ENCODE measurements at regions not wholly inside any gene's neighbourhood (a gene's known extent, or its start where the extent isn't known, plus 50 kb on each side); places are given as distances from the start of the nearest gene placed in this dataset.

GRCh38 chr2:129170570-129170969 is 808.9 kb upstream of the RAB6C start:
- no peak overlapping the region for H3K4me3 ChIP-seq (ENCODE audit: low read length in 2 of 2)
- H3K36me3 ChIP-seq (ENCODE audit: control insufficient read depth in 2 of 2, insufficient read depth in 2 of 2, low read length in 1 of 2), result no peaks in the 10 kb centered on the region
- H3K27ac ChIP-seq (ENCODE audit: low read depth in 1 of 2, low read length in 1 of 2), result no peak overlapping the region
- H3K9me3 ChIP-seq (ENCODE audit: control insufficient read depth in 2 of 2, insufficient read depth in 1 of 2, low read length in 1 of 2), result no peaks in the 10 kb centered on the region
- H3K4me1 ChIP-seq (ENCODE audit: control insufficient read depth in 2 of 2, insufficient read depth in 2 of 2, low read length in 2 of 2), result no peaks in the 10 kb centered on the region
- WGBS, result 93% methylated on average over 2 of the region's 2 CpGs
- no peak for DNase-seq (ENCODE audit: low read depth in 6 of 9, low spot score in 9 of 9)
- no peaks in the 10 kb centered on the region for H3K27me3 ChIP-seq (ENCODE audit: control insufficient read depth in 2 of 2, insufficient read depth in 1 of 2, low read length in 1 of 2)

GRCh38 chr2:129174143-129174542 is 805.3 kb upstream of the RAB6C start:
- WGBS, result 92% methylated on average over 2 of the region's 2 CpGs
- Histone ChIP-seq H3K27ac (ENCODE audit: low read depth in 1 of 2, low read length in 1 of 2) (no peak overlapping the region), H3K27me3 (ENCODE audit: control insufficient read depth in 2 of 2, insufficient read depth in 1 of 2, low read length in 1 of 2) (no peaks in the 10 kb centered on the region), H3K36me3 (ENCODE audit: control insufficient read depth in 2 of 2, insufficient read depth in 2 of 2, low read length in 1 of 2) (no peaks in the 10 kb centered on the region), H3K9me3 (ENCODE audit: control insufficient read depth in 2 of 2, insufficient read depth in 1 of 2, low read length in 1 of 2) (no peaks in the 10 kb centered on the region), H3K4me1 (ENCODE audit: control insufficient read depth in 2 of 2, insufficient read depth in 2 of 2, low read length in 2 of 2) (no peaks in the 10 kb centered on the region), H3K4me3 (ENCODE audit: low read length in 2 of 2) (no peak overlapping the region)
- DNase-seq (ENCODE audit: low read depth in 6 of 9, low spot score in 9 of 9), result no peak

- Histone ChIP-seq H3K36me3 (ENCODE audit: control insufficient read depth in 2 of 2, insufficient read depth in 2 of 2, low read length in 1 of 2) (no peaks in the 10 kb centered on the region), H3K27ac (ENCODE audit: low read depth in 1 of 2, low read length in 1 of 2) (no peak overlapping the region), H3K9me3 (ENCODE audit: control insufficient read depth in 2 of 2, insufficient read depth in 1 of 2, low read length in 1 of 2) (no peaks in the 10 kb centered on the region), H3K4me1 (ENCODE audit: control insufficient read depth in 2 of 2, insufficient read depth in 2 of 2, low read length in 2 of 2) (no peaks in the 10 kb centered on the region), H3K4me3 (ENCODE audit: low read length in 2 of 2) (no peak overlapping the region), H3K27me3 (ENCODE audit: control insufficient read depth in 2 of 2, insufficient read depth in 1 of 2, low read length in 1 of 2) (no peaks in the 10 kb centered on the region)
- no peak for DNase-seq (ENCODE audit: low read depth in 6 of 9, low spot score in 9 of 9)
- 96% methylated on average over 2 of the region's 2 CpGs for WGBS
Observed at GRCh38 chr2:129175051-129175450, 804.4 kb upstream of the RAB6C start.

GRCh38 chr2:129176375-129176774 is 803.1 kb upstream of the RAB6C start:
- H3K9me3 ChIP-seq (ENCODE audit: control insufficient read depth in 2 of 2, insufficient read depth in 1 of 2, low read length in 1 of 2), result no peaks in the 10 kb centered on the region
- H3K27me3 ChIP-seq (ENCODE audit: control insufficient read depth in 2 of 2, insufficient read depth in 1 of 2, low read length in 1 of 2), result no peaks in the 10 kb centered on the region
- H3K4me3 ChIP-seq (ENCODE audit: low read length in 2 of 2), result no peak overlapping the region
- WGBS, result 97% methylated on average over 5 of the region's 5 CpGs
- no peaks in the 10 kb centered on the region for H3K4me1 ChIP-seq (ENCODE audit: control insufficient read depth in 2 of 2, insufficient read depth in 2 of 2, low read length in 2 of 2)
- H3K27ac ChIP-seq (ENCODE audit: low read depth in 1 of 2, low read length in 1 of 2), result no peak overlapping the region
- DNase-seq (ENCODE audit: low read depth in 6 of 9, low spot score in 9 of 9), result no peak
- no peaks in the 10 kb centered on the region for H3K36me3 ChIP-seq (ENCODE audit: control insufficient read depth in 2 of 2, insufficient read depth in 2 of 2, low read length in 1 of 2)

GRCh38 chr2:129178356-129178755 is 801.1 kb upstream of the RAB6C start:
- no peaks in the 10 kb centered on the region for H3K9me3 ChIP-seq (ENCODE audit: control insufficient read depth in 2 of 2, insufficient read depth in 1 of 2, low read length in 1 of 2)
- no peaks in the 10 kb centered on the region for H3K27me3 ChIP-seq (ENCODE audit: control insufficient read depth in 2 of 2, insufficient read depth in 1 of 2, low read length in 1 of 2)
- no peak overlapping the region for H3K4me3 ChIP-seq (ENCODE audit: low read length in 2 of 2)
- H3K4me1 ChIP-seq (ENCODE audit: control insufficient read depth in 2 of 2, insufficient read depth in 2 of 2, low read length in 2 of 2), result no peaks in the 10 kb centered on the region
- DNase-seq (ENCODE audit: low read depth in 6 of 9, low spot score in 9 of 9), result no peak
- 84% methylated on average over 7 of the region's 7 CpGs for WGBS
- no peaks in the 10 kb centered on the region for H3K36me3 ChIP-seq (ENCODE audit: control insufficient read depth in 2 of 2, insufficient read depth in 2 of 2, low read length in 1 of 2)
- no peak overlapping the region for H3K27ac ChIP-seq (ENCODE audit: low read depth in 1 of 2, low read length in 1 of 2)

- Histone ChIP-seq H3K4me3 (ENCODE audit: low read length in 2 of 2) (no peak overlapping the region), H3K36me3 (ENCODE audit: control insufficient read depth in 2 of 2, insufficient read depth in 2 of 2, low read length in 1 of 2) (no peaks in the 10 kb centered on the region), H3K4me1 (ENCODE audit: control insufficient read depth in 2 of 2, insufficient read depth in 2 of 2, low read length in 2 of 2) (no peaks in the 10 kb centered on the region), H3K27ac (ENCODE audit: low read depth in 1 of 2, low read length in 1 of 2) (no peak overlapping the region), H3K27me3 (ENCODE audit: control insufficient read depth in 2 of 2, insufficient read depth in 1 of 2, low read length in 1 of 2) (no peaks in the 10 kb centered on the region), H3K9me3 (ENCODE audit: control insufficient read depth in 2 of 2, insufficient read depth in 1 of 2, low read length in 1 of 2) (no peaks in the 10 kb centered on the region)
- 89% methylated on average over 3 of the region's 3 CpGs for WGBS
- DNase-seq (ENCODE audit: low read depth in 6 of 9, low spot score in 9 of 9), result no peak
Observed at GRCh38 chr2:129179199-129179598, 800.3 kb upstream of the RAB6C start.

GRCh38 chr2:129180124-129180716 is 799.2 kb upstream of the RAB6C start:
- WGBS, result 84% methylated on average over 5 of the region's 5 CpGs
- no peaks in the 10 kb centered on the region for H3K4me1 ChIP-seq (ENCODE audit: control insufficient read depth in 2 of 2, insufficient read depth in 2 of 2, low read length in 2 of 2)
- DNase-seq (ENCODE audit: low read depth in 6 of 9, low spot score in 9 of 9), result no peak

GRCh38 chr2:129181433-129181832 is 798.0 kb upstream of the RAB6C start:
- Histone ChIP-seq H3K27ac (ENCODE audit: low read depth in 1 of 2, low read length in 1 of 2) (no peak overlapping the region), H3K9me3 (ENCODE audit: control insufficient read depth in 2 of 2, insufficient read depth in 1 of 2, low read length in 1 of 2) (no peaks in the 10 kb centered on the region), H3K4me3 (ENCODE audit: low read length in 2 of 2) (no peak overlapping the region), H3K36me3 (ENCODE audit: control insufficient read depth in 2 of 2, insufficient read depth in 2 of 2, low read length in 1 of 2) (no peaks in the 10 kb centered on the region), H3K27me3 (ENCODE audit: control insufficient read depth in 2 of 2, insufficient read depth in 1 of 2, low read length in 1 of 2) (peaks cover 0 to 2% of the 10 kb centered on the region in 2 donors), H3K4me1 (ENCODE audit: control insufficient read depth in 2 of 2, insufficient read depth in 2 of 2, low read length in 2 of 2) (no peaks in the 10 kb centered on the region)
- 95% methylated on average over 1 of the region's 1 CpG for WGBS
- no peak for DNase-seq (ENCODE audit: low read depth in 6 of 9, low spot score in 9 of 9)

More at GRCh38 chr2:129180124-129180716, 799.2 kb upstream of the RAB6C start:
- Histone ChIP-seq H3K27ac (ENCODE audit: low read depth in 1 of 2, low read length in 1 of 2) (no peak overlapping the region), H3K9me3 (ENCODE audit: control insufficient read depth in 2 of 2, insufficient read depth in 1 of 2, low read length in 1 of 2) (no peaks in the 10 kb centered on the region), H3K36me3 (ENCODE audit: control insufficient read depth in 2 of 2, insufficient read depth in 2 of 2, low read length in 1 of 2) (no peaks in the 10 kb centered on the region), H3K4me3 (ENCODE audit: low read length in 2 of 2) (no peak overlapping the region), H3K27me3 (ENCODE audit: control insufficient read depth in 2 of 2, insufficient read depth in 1 of 2, low read length in 1 of 2) (no peaks in the 10 kb centered on the region)

- 95% methylated on average over 4 of the region's 4 CpGs for WGBS
- Histone ChIP-seq H3K9me3 (ENCODE audit: control insufficient read depth in 2 of 2, insufficient read depth in 1 of 2, low read length in 1 of 2) (no peaks in the 10 kb centered on the region), H3K36me3 (ENCODE audit: control insufficient read depth in 2 of 2, insufficient read depth in 2 of 2, low read length in 1 of 2) (no peaks in the 10 kb centered on the region), H3K4me3 (ENCODE audit: low read length in 2 of 2) (no peak overlapping the region), H3K4me1 (ENCODE audit: control insufficient read depth in 2 of 2, insufficient read depth in 2 of 2, low read length in 2 of 2) (no peaks in the 10 kb centered on the region), H3K27ac (ENCODE audit: low read depth in 1 of 2, low read length in 1 of 2) (no peak overlapping the region), H3K27me3 (ENCODE audit: control insufficient read depth in 2 of 2, insufficient read depth in 1 of 2, low read length in 1 of 2) (peaks cover 0 to 2% of the 10 kb centered on the region in 2 donors)
- no peak for DNase-seq (ENCODE audit: low read depth in 6 of 9, low spot score in 9 of 9)
Observed at GRCh38 chr2:129181963-129182362, 797.5 kb upstream of the RAB6C start.

GRCh38 chr2:129187343-129187742 is 792.1 kb upstream of the RAB6C start:
- Histone ChIP-seq H3K4me3 (ENCODE audit: low read length in 2 of 2) (no peak overlapping the region), H3K9me3 (ENCODE audit: control insufficient read depth in 2 of 2, insufficient read depth in 1 of 2, low read length in 1 of 2) (no peaks in the 10 kb centered on the region), H3K36me3 (ENCODE audit: control insufficient read depth in 2 of 2, insufficient read depth in 2 of 2, low read length in 1 of 2) (no peaks in the 10 kb centered on the region), H3K4me1 (ENCODE audit: control insufficient read depth in 2 of 2, insufficient read depth in 2 of 2, low read length in 2 of 2) (no peaks in the 10 kb centered on the region), H3K27me3 (ENCODE audit: control insufficient read depth in 2 of 2, insufficient read depth in 1 of 2, low read length in 1 of 2) (peaks cover 0 to 2% of the 10 kb centered on the region in 2 donors), H3K27ac (ENCODE audit: low read depth in 1 of 2, low read length in 1 of 2) (no peak overlapping the region)
- DNase-seq (ENCODE audit: low read depth in 6 of 9, low spot score in 9 of 9), result no peak
- WGBS, result 95% methylated on average over 3 of the region's 3 CpGs

All from thymus (tissue), 11 donors.